ENCODE measurements at regions not wholly inside any gene's neighbourhood (a gene's known extent, or its start where the extent isn't known, plus 50 kb on each side); places are given as distances from the start of the nearest gene placed in this dataset.
A peak's percentile ranks its signal among the peaks of the same experiment; 100 is the strongest.

DNA sequence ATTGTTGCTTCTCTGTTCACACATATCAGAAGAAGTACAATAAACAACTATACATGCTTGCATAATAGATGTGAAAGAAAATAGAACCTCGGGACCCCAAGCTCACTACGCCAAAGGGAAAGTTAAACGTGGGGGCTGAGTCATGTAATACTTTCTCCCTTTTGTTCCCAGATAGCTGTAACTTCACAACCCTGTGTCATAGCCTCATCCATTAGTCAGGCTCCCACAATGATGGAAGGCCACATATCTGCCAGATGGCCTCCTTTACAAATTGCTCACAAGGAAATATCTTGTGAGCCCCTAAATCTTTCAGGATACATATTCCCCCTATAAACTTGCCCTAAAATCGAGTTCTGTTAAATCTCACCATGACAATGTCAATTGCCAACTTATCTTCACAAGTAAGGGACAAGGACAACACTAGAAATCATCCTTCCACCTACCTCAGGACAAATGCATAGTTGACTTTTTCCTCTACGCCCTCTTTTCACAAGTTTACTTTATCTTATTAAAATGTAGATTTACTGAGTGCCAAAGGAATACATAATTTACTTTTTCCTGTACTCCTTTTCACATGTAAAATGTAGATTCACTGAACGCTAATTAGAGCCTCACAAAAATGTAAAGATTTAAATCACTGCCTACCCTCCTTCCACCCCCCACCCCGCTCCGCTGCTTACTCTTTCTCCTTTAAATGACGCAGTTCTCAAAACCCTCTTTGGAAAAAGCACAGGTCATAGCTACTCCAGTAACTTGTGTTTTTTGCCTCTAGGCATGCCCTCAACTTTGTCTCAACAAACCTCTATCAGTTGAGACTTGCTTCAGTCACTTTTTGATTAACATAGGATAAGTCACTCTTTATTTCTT lies 477.1 kb downstream of the DTHD1 start:
- ATAC-seq (ENCODE audit: poor library complexity) = no peak
- DNase-seq = no peak
- intact Hi-C loops (cut with DNase I) = no loop called here

DNA sequence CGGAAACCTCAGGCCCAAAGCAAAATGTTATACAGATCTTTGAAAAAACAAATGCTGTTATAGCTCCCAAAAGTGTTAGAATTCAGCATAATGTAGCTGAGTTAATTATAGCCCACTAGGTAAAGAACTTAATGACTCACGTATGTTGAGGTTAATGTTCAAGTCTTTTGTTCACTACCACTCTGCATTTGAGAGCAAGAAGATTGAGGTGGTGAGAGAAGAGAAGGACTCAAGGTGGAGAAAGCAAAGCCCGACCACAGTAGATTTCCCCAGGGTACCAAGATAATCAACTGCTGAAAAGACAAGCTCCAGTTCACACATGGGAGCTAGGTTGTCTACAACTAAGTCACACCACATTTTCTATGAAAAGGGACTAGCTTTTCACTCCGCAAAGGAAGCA lies 480.2 kb downstream of the DTHD1 start:
- DNase-seq = no peak
- ATAC-seq (ENCODE audit: poor library complexity) = no peak
- intact Hi-C loops (cut with DNase I) = no loop called here

DNA sequence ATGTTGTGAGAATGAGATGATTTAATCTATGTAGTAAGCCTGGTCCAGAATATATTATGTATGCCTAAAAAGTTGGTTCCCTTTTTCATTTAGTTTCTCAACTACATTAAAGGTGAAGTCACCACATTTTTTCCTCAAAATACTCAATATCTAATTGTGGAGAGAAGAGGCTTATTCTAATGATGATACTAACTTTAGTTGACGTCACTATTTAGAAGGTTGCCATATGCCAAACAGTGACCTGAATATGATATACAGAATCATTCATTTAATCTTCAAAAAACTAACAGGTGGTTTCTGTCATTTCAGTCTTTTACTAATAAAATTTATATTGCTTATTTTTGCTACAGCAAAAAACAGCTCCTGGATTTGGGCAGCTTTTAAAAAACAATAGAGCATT lies 480.7 kb upstream of the NWD2 start:
- ATAC-seq (ENCODE audit: poor library complexity) = no peak
- intact Hi-C loops (cut with DNase I) = no loop called here
- no peak for DNase-seq

DNA sequence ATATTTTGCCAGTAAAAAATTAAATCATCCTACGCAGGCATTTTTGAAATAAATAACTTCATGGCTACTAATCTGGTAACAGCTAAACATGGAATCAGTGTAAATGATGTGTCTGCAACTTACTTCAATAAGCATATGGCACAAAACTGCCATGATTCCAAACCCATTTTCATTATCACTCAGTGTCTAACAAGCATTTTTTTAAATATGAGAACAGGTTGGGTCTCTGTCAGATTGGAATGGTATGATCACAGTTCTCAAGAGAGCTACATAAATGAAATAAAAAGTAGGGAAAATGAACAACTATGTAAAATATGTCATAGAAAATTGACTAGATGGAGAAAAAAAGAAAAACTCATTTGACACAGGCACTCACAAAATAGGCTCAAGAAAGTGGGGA lies 476.9 kb upstream of the NWD2 start:
- intact Hi-C loops (cut with DNase I) = no loop called here

DNA sequence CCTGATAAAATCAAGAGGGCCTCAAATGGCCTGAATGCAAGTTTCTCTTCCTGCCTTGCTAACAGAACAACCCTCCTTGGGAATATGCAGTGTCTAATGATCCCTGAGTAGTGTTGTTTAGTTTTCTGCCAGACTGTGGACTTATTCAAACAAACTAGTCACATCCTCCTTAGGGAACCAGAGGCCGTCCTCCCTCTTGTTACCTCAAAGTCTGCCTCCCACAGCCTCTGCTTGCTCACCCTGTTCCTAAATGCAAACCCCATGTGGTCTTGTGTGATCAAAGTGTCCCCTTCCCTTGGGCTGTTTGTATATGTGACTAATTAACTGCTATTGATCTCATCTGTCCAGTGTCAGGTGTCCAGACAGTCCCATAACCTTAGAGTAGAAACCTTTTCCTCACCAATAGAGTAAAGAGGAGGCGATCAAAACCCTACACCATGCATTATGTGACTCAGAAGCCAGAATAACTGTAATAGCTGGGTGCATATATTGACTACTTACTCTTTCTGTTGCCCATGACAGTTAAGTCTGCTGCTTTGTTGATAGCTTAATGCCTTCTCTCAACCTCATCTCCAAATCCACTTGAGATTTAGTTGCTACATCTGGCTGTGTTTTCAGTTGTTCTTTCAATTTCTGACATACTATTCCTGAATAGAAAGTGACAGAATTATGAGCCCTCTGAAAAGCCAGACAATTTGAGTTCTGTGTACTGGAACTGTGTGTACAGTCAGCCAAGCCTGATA lies 473.0 kb upstream of the NWD2 start:
- ATAC-seq (ENCODE audit: poor library complexity) (no peak), DNase-seq (no peak)
- intact Hi-C loops (cut with DNase I) = no loop called here

More for the DNA sequence above, 476.9 kb upstream of the NWD2 start:
- no peak for ATAC-seq (ENCODE audit: poor library complexity)
- no peak for DNase-seq

DNA sequence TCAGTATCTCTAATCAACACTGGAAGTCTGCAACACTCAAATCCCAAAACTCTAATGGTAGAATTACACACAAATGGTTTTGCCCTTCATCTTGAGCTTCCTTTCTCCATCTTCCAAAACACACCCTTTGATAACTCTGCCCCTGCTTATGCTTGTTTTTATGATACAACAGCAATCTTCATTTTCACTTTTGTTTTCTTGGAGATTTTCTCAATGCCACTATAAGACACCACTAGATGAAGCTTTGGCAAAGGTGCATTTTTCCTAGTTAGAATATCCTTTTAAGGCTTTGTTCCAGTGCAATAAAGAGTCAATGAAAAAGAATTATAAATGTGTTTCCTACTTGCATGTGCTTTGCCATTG lies 472.4 kb upstream of the NWD2 start:
- DNase-seq = no peak
- no peak for ATAC-seq (ENCODE audit: poor library complexity)
- intact Hi-C loops (cut with DNase I) = no loop called here

DNA sequence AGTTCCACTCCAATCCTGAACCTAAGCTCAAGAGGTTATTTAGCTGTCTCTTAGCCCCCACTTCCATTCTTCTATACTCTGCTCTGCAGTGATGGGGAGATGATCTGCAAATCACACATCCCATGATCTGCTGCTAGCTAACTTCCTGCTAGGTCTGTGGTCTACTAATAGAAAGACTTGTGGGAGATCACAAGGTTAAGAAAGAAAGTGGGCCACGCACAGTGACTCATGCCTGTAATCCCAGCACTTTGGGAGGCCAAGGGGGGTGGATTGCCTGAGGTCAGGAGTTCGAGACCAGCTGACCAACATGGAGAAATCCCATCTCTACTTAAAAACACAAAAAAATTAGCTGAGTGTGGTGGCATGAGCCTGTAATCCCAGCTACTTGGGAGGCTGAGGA lies 471.1 kb upstream of the NWD2 start:
- ATAC-seq (ENCODE audit: poor library complexity) (no peak), DNase-seq (no peak)
- intact Hi-C loops (cut with DNase I) = no loop called here

DNA sequence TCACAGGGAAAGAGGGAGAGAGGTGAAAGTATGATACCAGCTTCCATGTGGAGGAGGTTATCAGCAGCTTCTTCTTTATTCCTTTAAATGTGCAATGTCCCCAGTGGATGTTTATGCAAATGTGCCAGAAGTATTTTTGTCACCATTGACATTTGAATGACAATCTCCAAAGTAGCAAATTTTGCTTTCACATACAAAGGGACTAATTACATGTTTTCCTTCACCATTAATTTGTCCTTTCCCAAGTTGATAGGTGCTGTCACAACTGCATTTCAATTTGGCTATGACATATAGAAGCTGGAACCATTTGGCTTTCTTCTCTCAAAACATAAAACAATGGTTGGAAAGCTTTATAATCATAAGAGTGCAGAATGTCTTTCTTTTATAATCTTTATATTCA lies 469.0 kb upstream of the NWD2 start:
- DNase-seq = no peak
- no peak for ATAC-seq (ENCODE audit: poor library complexity)
- intact Hi-C loops (cut with DNase I) = no loop called here

DNA sequence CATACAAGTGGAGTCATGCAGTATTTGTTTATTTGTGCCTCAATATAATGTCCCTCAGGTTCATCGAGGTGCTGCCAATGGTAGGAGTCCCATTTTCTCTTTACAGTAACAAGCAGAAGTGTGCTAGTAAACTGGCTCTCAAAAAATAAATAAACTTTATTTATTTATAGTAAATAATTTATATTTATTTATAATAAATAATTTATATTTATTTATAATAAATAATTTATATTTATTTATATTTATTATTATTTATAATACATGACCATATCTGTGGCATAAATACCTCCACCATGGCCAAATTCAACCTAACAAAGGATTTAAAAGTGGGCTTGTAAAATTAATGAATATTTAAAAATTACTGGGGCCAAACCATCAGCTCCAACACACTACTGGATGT lies 464.9 kb upstream of the NWD2 start:
- ATAC-seq (ENCODE audit: poor library complexity) (no peak), DNase-seq (no peak)
- intact Hi-C loops (cut with DNase I) = no loop called here

DNA sequence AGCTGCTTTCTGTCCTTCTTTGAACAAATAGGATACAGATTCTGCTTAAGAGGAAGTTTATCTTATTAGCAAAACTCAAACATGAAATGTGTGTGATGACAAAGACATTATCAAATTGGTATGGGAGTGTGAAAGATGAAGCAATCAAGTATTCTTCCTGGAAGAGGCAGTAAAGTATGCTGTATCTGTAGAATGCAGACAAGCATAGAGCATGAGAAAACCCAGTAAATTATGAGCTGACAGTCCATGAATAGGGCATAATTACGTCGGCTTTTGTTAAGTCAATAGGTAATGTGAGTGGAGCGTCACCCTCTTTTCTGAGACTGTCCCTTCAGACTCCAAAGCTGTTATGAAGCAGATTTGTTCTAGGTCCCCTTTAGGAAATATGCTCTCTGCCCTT lies 458.6 kb upstream of the NWD2 start:
- no peak for ATAC-seq (ENCODE audit: poor library complexity)
- DNase-seq = no peak
- intact Hi-C loops (cut with DNase I) = no loop called here

DNA sequence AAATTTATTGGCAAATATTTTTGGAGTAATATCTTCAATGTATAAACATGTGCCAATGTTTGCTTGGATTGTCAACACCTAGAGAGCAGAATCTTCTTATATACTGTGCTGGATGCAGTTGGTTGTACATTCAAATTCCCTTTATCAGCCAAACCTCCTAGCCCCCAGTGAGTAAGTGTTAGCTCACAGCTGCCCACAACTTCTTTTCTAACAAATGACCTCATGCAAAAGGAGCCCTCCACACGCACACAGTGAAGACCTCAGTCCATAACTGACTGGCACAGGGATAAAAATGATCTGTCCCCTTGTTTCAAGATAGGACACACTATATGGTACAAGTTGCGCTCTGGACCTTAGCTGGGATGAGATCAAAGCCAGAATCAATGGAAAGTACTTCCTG lies 458.0 kb upstream of the NWD2 start:
- no peak for ATAC-seq (ENCODE audit: poor library complexity)
- DNase-seq = no peak
- intact Hi-C loops (cut with DNase I) = no loop called here

DNA sequence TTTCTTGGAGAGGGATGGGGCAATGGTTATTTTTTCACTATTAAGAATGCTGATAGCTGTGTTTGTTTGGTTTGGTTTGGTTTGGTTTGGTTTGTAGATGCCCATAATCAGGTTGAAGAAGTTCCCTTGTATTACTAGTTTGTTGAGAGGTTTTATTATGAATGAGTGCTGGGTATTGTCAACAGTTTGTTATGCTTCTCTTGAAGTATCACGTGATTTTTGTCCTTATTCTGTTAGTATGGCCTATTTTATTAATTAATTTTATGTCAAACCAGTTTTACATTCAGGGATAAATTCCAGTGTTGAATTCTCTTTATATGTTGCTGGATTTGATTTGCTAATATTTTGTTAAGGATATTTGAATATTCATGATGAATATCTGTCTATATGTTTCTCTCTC lies 449.8 kb upstream of the NWD2 start:
- DNase-seq = no peak
- intact Hi-C loops (cut with DNase I) = no loop called here
- no peak for ATAC-seq (ENCODE audit: poor library complexity)

DNA sequence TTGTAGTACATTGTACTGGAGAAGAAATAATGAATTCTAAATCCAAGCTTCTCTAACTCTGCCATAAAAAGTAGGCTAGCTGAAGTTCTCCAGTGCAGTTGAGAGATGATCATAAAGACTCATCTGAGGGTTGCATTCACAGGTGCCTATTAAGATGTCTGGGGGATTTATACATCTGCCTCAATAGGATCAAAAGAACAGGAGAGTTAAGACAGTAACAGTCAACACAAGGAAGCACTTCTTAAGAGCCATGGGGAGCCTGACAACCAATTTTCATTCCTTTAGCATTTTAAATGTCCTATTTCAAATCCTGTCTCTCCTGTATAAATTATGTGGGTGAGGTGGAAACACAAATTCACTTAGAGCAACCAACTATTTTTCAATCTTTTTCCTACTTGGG lies 432.4 kb upstream of the NWD2 start:
- no peak for DNase-seq
- intact Hi-C loops (cut with DNase I) = no loop called here

DNA sequence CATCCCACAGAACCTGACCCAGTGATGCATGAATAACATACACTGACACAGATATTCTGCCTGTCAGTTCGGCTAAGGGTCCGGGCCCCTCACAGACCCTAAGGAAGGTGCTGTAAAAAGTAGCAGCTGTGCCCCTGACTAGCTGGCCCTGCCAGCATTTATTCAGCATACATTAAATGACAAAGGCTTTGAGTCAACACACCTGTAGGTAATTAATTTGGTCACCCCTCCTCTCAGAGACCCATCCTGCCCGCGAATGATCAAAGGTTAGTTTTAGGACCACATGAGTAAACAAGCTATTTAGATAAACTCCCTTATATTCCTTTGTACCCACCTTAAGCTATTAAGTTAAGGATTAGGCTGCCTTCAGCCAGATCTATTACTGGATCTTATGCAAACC lies 429.0 kb upstream of the NWD2 start:
- DNase-seq (no peak), ATAC-seq (ENCODE audit: poor library complexity) (no peak)
- intact Hi-C loops (cut with DNase I) = no loop called here

More for the DNA sequence above, 432.4 kb upstream of the NWD2 start:
- no peak for ATAC-seq (ENCODE audit: poor library complexity)

DNA sequence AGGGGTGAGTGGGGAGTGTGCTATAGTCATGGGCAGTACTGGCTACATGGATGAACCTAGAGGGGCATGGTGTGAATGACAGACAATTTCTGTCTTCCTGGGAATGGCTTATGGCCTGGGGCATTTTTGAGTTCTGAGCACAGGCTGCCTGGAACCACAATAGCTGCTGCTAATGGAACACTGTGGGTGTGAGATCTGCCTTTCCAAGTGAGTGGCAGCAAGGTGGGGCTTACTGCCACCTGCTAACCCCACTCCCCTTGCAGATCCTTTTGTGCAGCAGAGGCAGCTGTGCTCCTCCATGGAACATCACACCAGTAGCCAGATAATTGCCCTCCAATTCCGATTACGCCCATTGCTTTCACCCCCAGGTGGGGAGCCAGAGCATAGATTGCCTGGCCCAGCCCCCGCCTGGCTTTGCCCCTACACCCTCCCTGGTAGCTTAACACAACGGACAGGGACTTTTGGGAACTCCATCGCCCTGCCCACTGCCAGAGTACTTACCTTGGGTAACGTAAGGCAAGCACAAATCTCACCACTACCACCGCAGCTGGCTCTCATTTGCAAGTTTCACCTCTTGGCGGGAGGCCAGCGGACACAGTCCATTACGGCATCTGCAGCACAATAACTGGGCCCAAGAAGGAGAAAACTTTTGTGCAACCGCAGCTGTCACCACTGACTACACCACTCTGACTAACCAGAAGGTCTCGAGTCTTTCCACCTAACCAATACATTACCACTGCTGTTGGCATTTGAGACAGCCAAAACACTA lies 421.2 kb upstream of the NWD2 start:
- intact Hi-C loops (cut with DNase I) = no loop called here
- no peak for ATAC-seq (ENCODE audit: poor library complexity)
- peak; percentile 35 for DNase-seq

DNA sequence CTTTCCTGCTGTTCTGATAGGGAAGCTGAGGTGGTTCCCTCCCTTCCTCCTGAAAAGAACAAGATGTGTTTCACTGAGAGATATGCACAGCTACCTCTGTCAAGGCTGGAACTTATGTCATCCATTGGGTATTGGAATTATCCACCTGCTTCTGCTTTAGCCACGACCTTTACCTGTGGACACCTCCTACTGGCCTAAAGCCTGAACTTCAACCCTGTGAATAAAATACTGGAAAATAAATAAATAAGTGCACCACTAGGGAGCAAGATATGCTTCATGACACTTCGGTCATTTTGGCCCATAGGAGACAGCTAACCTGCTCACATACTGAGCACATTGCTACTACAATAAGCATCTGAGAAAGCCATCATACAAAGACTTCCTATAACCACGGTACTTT lies 419.9 kb upstream of the NWD2 start:
- DNase-seq = no peak
- intact Hi-C loops (cut with DNase I) = no loop called here
- ATAC-seq (ENCODE audit: poor library complexity) = no peak

DNA sequence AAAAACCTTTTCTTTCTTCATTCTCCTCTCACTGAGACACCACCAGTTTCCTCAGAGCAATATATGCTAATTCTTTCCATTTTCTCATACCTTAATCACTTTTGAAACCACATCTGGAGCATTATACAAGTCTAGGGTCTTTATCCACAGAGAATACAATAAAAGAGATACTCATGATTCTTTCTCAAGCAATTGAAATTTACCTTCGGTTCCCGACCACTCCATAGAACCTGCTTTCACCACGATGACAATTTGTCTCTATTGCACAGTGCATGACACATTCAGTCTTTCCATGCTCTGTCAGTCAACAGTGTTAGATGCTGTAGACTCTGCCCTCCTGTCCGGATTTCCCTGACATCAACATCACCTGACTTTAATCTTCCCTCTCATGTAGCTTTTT lies 409.3 kb upstream of the NWD2 start:
- intact Hi-C loops (cut with DNase I) = no loop called here
- ATAC-seq (ENCODE audit: poor library complexity) (no peak), DNase-seq (no peak)

DNA sequence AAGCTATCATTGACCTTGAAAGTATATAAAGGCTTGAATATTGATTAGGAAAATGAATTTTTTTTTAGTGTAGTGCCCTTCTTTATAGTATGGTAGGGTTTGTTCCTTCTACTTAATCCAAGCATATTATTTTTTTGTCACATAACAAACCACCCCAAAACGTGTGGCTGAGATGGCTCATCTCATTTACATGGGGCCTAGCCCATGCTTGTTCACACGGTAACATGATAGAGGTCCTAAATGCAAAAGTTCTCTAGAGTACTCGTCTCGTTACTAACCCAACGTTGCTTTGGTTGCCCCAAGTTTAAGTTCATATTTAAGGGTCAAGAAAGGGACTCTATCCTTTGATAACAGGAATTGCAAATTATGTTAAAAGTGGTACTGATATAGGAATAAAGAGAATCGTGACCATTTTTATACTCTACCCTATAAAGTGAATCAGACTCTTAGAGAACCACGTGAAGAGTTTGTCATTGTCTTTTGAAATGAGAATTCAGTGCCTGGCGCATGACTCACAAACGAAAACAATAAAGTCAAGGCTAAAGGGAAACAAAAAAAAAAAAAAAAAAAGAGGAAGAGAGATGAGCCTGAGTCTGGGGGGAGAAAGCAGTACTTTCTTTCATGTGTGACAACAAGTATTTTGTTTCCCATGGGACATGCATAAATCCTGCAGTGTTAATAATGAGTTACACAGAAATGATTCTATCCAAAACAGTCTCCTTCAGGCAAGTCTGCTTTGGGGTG lies 402.8 kb upstream of the NWD2 start:
- ATAC-seq (ENCODE audit: poor library complexity) (no peak), DNase-seq (no peak)
- intact Hi-C loops (cut with DNase I) = no loop called here

DNA sequence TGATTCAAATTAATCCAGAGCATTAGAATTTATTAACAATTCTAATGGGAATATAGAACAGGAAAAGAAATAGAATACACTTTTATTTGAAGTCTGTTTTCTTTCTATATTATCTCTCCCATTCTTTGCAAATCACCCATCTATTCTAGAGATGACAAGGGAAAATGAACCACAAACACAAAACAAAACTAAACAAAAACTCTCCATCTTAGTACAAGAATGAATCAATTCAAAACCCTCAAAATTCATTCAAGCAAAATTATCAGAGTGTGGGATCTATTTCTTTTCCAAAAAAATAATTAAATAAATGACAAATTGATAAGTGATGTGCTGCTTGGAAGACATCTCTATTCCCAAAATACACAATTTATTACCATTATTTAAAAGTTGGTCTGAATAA lies 400.1 kb upstream of the NWD2 start:
- no peak for ATAC-seq (ENCODE audit: poor library complexity)
- DNase-seq = no peak
- intact Hi-C loops (cut with DNase I) = no loop called here

All from Right ventricle myocardium superior (tissue), 1 donor.